ENCODE measurements at regions not wholly inside any gene's neighbourhood (a gene's known extent, or its start where the extent isn't known, plus 50 kb on each side); places are given as distances from the start of the nearest gene placed in this dataset.

DNA sequence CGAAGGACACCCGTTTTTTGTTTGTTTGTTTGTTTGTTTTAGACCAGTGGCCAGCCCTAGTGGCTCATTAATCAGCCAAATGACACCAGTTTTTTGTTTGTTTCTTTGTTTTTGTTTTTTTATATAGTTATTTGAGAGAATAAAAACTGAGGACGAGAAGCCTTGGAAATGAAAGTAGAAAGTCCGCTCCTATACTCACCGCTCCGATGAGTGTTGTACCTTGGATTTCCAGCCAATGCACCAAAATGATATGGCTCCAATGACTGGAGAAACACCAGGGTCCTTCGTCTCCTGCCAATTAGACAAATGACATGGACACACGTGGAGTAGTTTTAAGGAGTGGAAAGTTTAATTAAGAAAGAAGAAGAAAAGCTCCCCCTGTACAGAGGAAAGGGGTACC, 87.9 kb downstream of the ZXDA start:
- no peak overlapping the region for H3K27ac ChIP-seq (ENCODE audit: low read length in 2 of 2)
- no peaks in the 10 kb centered on the region for H3K27me3 ChIP-seq (replicated peaks in 1 of 4; ENCODE audit: control extremely low read depth in 1 of 4, control insufficient read depth in 3 of 4, insufficient read depth in 4 of 4, low read length in 3 of 4)
- ATAC-seq (ENCODE audit: low read depth): no peak
- TF ChIP-seq EZH2 (IDR thresholded peaks at IDR 0.05; ENCODE audit: borderline replicate concordance, insufficient read depth, low read depth, low read length, poor library complexity, severe bottlenecking): no peak
- TF ChIP-seq, protein P1, sequence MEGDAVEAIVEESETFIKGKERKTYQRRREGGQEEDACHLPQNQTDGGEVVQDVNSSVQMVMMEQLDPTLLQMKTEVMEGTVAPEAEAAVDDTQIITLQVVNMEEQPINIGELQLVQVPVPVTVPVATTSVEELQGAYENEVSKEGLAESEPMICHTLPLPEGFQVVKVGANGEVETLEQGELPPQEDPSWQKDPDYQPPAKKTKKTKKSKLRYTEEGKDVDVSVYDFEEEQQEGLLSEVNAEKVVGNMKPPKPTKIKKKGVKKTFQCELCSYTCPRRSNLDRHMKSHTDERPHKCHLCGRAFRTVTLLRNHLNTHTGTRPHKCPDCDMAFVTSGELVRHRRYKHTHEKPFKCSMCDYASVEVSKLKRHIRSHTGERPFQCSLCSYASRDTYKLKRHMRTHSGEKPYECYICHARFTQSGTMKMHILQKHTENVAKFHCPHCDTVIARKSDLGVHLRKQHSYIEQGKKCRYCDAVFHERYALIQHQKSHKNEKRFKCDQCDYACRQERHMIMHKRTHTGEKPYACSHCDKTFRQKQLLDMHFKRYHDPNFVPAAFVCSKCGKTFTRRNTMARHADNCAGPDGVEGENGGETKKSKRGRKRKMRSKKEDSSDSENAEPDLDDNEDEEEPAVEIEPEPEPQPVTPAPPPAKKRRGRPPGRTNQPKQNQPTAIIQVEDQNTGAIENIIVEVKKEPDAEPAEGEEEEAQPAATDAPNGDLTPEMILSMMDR (IDR thresholded peaks at IDR 0.05): no peak
- POLR2A ChIA-PET: no interaction called here
- Mint-ChIP-seq H3K4me1 (peaks cover 2% of the 10 kb centered on the region), H3K27me3 (no peaks in the 10 kb centered on the region), H3K4me3 (no peak overlapping the region), H3K27ac (no peak overlapping the region), H3K9me3 (ENCODE audit: insufficient read depth) (no peaks in the 10 kb centered on the region)
- no peaks in the 10 kb centered on the region for H3K79me2 ChIP-seq (ENCODE audit: control insufficient read depth, insufficient read depth, low read length)
- no peaks in the 10 kb centered on the region for H3K36me3 ChIP-seq (replicated peaks in 1 of 2; ENCODE audit: control extremely low read depth in 1 of 2, control insufficient read depth in 1 of 2, extremely low read depth in 1 of 2, insufficient read depth in 2 of 2, low read length in 1 of 2)
- H3K4me1 ChIP-seq (ENCODE audit: control insufficient read depth in 2 of 2, insufficient read depth in 2 of 2, low read length in 2 of 2): no peaks in the 10 kb centered on the region
- 100% methylated on average over 3 of the region's 8 CpGs for WGBS (ENCODE audit: insufficient coverage)
- intact Hi-C loops (cut with micrococcal nuclease): no loop called here
- no peak overlapping the region for H3K4me3 ChIP-seq (ENCODE audit: control extremely low read depth in 1 of 5, extremely low read depth in 1 of 5, insufficient read depth in 1 of 5, low read depth in 2 of 5, low read length in 4 of 5)
- no peak for DNase-seq
- CTCF ChIA-PET: interaction anchor here (1.0 to 2.4 kb wide), 5 partner anchors 97 to 209 kb away, joined by 6 to 10 read pairs (median 8); no protein-coding TSS in a partner anchor
- no peak overlapping the region for H2AFZ ChIP-seq (ENCODE audit: insufficient read depth, low read depth, low read length, poor library complexity, severe bottlenecking)
- H3K9ac ChIP-seq (ENCODE audit: low read length): no peak overlapping the region
- no peaks in the 10 kb centered on the region for H3K9me3 ChIP-seq (ENCODE audit: control extremely low read depth in 1 of 3, control insufficient read depth in 2 of 3, insufficient read depth in 1 of 3, low read length in 2 of 3)
- no peak overlapping the region for H3K4me2 ChIP-seq (replicated peaks; ENCODE audit: low read depth, low read length, poor library complexity, severe bottlenecking)
- H4K20me1 ChIP-seq (ENCODE audit: control insufficient read depth, insufficient read depth, low read length, poor library complexity, severe bottlenecking): no peaks in the 10 kb centered on the region

- intact Hi-C loops (cut with micrococcal nuclease): loop anchor here (1.0 to 2.0 kb wide), 3 partner anchors 97 to 204 kb away; no protein-coding TSS in a partner anchor
- no peak overlapping the region for H3K4me3 ChIP-seq (ENCODE audit: control extremely low read depth in 1 of 5, extremely low read depth in 1 of 5, insufficient read depth in 1 of 5, low read depth in 2 of 5, low read length in 4 of 5)
- Mint-ChIP-seq H3K27me3 (no peaks in the 10 kb centered on the region), H3K4me1 (peaks cover 2% of the 10 kb centered on the region), H3K27ac (no peak overlapping the region), H3K4me3 (peak overlapping the region; percentile 2), H3K9me3 (ENCODE audit: insufficient read depth) (no peaks in the 10 kb centered on the region)
- H3K9ac ChIP-seq (ENCODE audit: low read length): no peak overlapping the region
- H3K4me1 ChIP-seq (ENCODE audit: control insufficient read depth in 2 of 2, insufficient read depth in 2 of 2, low read length in 2 of 2): no peaks in the 10 kb centered on the region
- peak; percentile 31 for ATAC-seq (ENCODE audit: low read depth)
- WGBS (ENCODE audit: insufficient coverage): no CpG with 5 or more reads among the region's 8 CpGs
- no peak overlapping the region for H2AFZ ChIP-seq (ENCODE audit: insufficient read depth, low read depth, low read length, poor library complexity, severe bottlenecking)
- TF ChIP-seq, protein P1 (IDR thresholded peaks at IDR 0.05): peak; percentile 68
- no peak for TF ChIP-seq EZH2 (IDR thresholded peaks at IDR 0.05; ENCODE audit: borderline replicate concordance, insufficient read depth, low read depth, low read length, poor library complexity, severe bottlenecking)
- no peak overlapping the region for H3K4me2 ChIP-seq (replicated peaks; ENCODE audit: low read depth, low read length, poor library complexity, severe bottlenecking)
- H3K79me2 ChIP-seq (ENCODE audit: control insufficient read depth, insufficient read depth, low read length): no peaks in the 10 kb centered on the region
- H3K27me3 ChIP-seq (replicated peaks in 1 of 4; ENCODE audit: control extremely low read depth in 1 of 4, control insufficient read depth in 3 of 4, insufficient read depth in 4 of 4, low read length in 3 of 4): no peaks in the 10 kb centered on the region
- POLR2A ChIA-PET: no interaction called here
- H4K20me1 ChIP-seq (ENCODE audit: control insufficient read depth, insufficient read depth, low read length, poor library complexity, severe bottlenecking): no peaks in the 10 kb centered on the region
- CTCF ChIA-PET: interaction anchor here (0.9 to 2.4 kb wide), 6 partner anchors 97 to 209 kb away, joined by 3 to 10 read pairs (median 7); no protein-coding TSS in a partner anchor
- no peaks in the 10 kb centered on the region for H3K36me3 ChIP-seq (replicated peaks in 1 of 2; ENCODE audit: control extremely low read depth in 1 of 2, control insufficient read depth in 1 of 2, extremely low read depth in 1 of 2, insufficient read depth in 2 of 2, low read length in 1 of 2)
- DNase-seq: peak; percentile 64
- no peaks in the 10 kb centered on the region for H3K9me3 ChIP-seq (ENCODE audit: control extremely low read depth in 1 of 3, control insufficient read depth in 2 of 3, insufficient read depth in 1 of 3, low read length in 2 of 3)
- no peak overlapping the region for H3K27ac ChIP-seq (ENCODE audit: low read length in 2 of 2)
Measured at GRCh38 chrX:57821703-57822387, 88.4 kb downstream of the ZXDA start.

All from B cell (primary cell).